ENCODE measurements at regions not wholly inside any gene's neighbourhood (a gene's known extent, or its start where the extent isn't known, plus 50 kb on each side); places are given as distances from the start of the nearest gene placed in this dataset.

- TF ChIP-seq POLR2A (IDR thresholded peaks at IDR 0.05), result no peak
- no peak for TF ChIP-seq CTCF (IDR thresholded peaks at IDR 0.05)
These were observed 97.2 kb downstream of the SLC4A3 start for GRCh38 chr2:219724628-219725027.
